Brain microvascular endothelial cell (primary cell): ENCODE measurements at regions not wholly inside any gene's neighbourhood (a gene's known extent, or its start where the extent isn't known, plus 50 kb on each side); places are given as distances from the start of the nearest gene placed in this dataset.

Source experiments
- DNase-seq: peaks from one replicate; pipeline ENCODE4 v3.0.0-alpha.2; 2020
- H3K27ac ChIP-seq: fragments of 250-450 bp; sonication (Bioruptor Pico); 2 replicates; pipeline ENCODE4 v1.5.1; 2020; ENCODE audit warnings: mild to moderate bottlenecking, moderate library complexity
- H3K27me3 ChIP-seq: fragments of 250-450 bp; sonication (Bioruptor Pico); replicated peaks from 2 replicates; pipeline ENCODE4 v1.5.1; 2020; ENCODE audit warnings: mild to moderate bottlenecking
- H3K36me3 ChIP-seq: fragments of 250-450 bp; sonication (Bioruptor Pico); replicated peaks from 2 replicates; pipeline ENCODE4 v1.5.1; 2020; ENCODE audit warnings: mild to moderate bottlenecking
- H3K4me3 ChIP-seq: 2 replicates; pipeline ENCODE4 v1.5.1; 2011; ENCODE audit warnings: low read depth, mild to moderate bottlenecking, control low read depth, low read length, moderate library complexity
- CTCF ChIP-seq: IDR thresholded peaks from 2 replicates; pipeline ENCODE4 v1.5.1; 2011; ENCODE audit warnings: low read depth, mild to moderate bottlenecking, moderate library complexity, low read length, control low read depth, inconsistent platforms; ENCODE audit errors: missing control alignments
- in situ Hi-C: cut with HindIII; loops from 2 replicates; pipeline ENCODE4 v1.10.0; 2017; ENCODE audit warnings: low sequenced_read_pairs, low pct_ligation_motif_present

GRCh38 chr6:43948527-43949485 lies 178.4 kb downstream of the MRPL14 start:
- H3K27me3 ChIP-seq, result no peaks in the 10 kb centered on the region
- in situ Hi-C loops, result no loop called here
- DNase-seq, result no peak

GRCh38 chr6:43947860-43948259 lies 177.8 kb downstream of the VEGFA start:
- no peak for DNase-seq
- H3K36me3 ChIP-seq, result no peaks in the 10 kb centered on the region
- TF ChIP-seq CTCF, result no peak
- H3K4me3 ChIP-seq, result no peak overlapping the region
- no peaks in the 10 kb centered on the region for H3K27me3 ChIP-seq
- in situ Hi-C loops, result no loop called here
- no peak overlapping the region for H3K27ac ChIP-seq

More at GRCh38 chr6:43948527-43949485, 178.4 kb downstream of the MRPL14 start:
- no peak overlapping the region for H3K4me3 ChIP-seq
- H3K27ac ChIP-seq, result no peak overlapping the region
- H3K36me3 ChIP-seq, result no peaks in the 10 kb centered on the region
- TF ChIP-seq CTCF, result no peak

- Histone ChIP-seq H3K36me3 (no peaks in the 10 kb centered on the region), H3K27ac (no peak overlapping the region), H3K27me3 (no peaks in the 10 kb centered on the region), H3K4me3 (no peak overlapping the region)
- no peak for DNase-seq
- TF ChIP-seq CTCF, result no peak
- in situ Hi-C loops, result no loop called here
These were observed 176.8 kb downstream of the VEGFA start for GRCh38 chr6:43946641-43947363.

GRCh38 chr6:43945768-43946080 lies 175.7 kb downstream of the VEGFA start:
- TF ChIP-seq CTCF, result no peak
- no peaks in the 10 kb centered on the region for H3K27me3 ChIP-seq
- no peak for DNase-seq
- H3K36me3 ChIP-seq, result no peaks in the 10 kb centered on the region
- no peak overlapping the region for H3K27ac ChIP-seq
- in situ Hi-C loops, result no loop called here
- H3K4me3 ChIP-seq, result no peak overlapping the region

GRCh38 chr6:43944908-43945767 lies 175.1 kb downstream of the VEGFA start:
- Histone ChIP-seq H3K36me3 (no peaks in the 10 kb centered on the region), H3K27me3 (no peaks in the 10 kb centered on the region), H3K4me3 (no peak overlapping the region), H3K27ac (no peak overlapping the region)
- in situ Hi-C loops, result no loop called here
- no peak for DNase-seq
- no peak for TF ChIP-seq CTCF
